Large intestine (tissue), 3 donors: ENCODE measurements at regions not wholly inside any gene's neighbourhood (a gene's known extent, or its start where the extent isn't known, plus 50 kb on each side); places are given as distances from the start of the nearest gene placed in this dataset.

ENCODE experiments used
- DNase-seq, 2 donors: peaks; one replicate each; pipeline versions ENCODE4 v3.0.0 to v3.0.0-alpha.2; 2013
- H3K27ac ChIP-seq: one replicate; pipeline ENCODE4 v1.5.1; 2013; ENCODE audit warnings: low read length
- H3K27me3 ChIP-seq: 2 replicates; pipeline ENCODE4 v1.6.1; 2013; ENCODE audit warnings: low read length; ENCODE audit not compliant: control insufficient read depth, insufficient read depth
- H3K36me3 ChIP-seq: 2 replicates; pipeline ENCODE4 v1.6.1; 2013; ENCODE audit warnings: low read length; ENCODE audit not compliant: control insufficient read depth, insufficient read depth
- H3K4me1 ChIP-seq: one replicate; pipeline ENCODE4 v1.6.1; 2013; ENCODE audit warnings: low read length; ENCODE audit not compliant: control insufficient read depth, insufficient read depth
- H3K4me3 ChIP-seq: one replicate; pipeline ENCODE4 v1.5.1; 2013; ENCODE audit warnings: low read length
- H3K9me3 ChIP-seq: one replicate; pipeline ENCODE4 v1.6.1; 2013; ENCODE audit warnings: mild to moderate bottlenecking, low read depth, low read length, moderate library complexity; ENCODE audit not compliant: control insufficient read depth
- WGBS: methylation state at CpG from one replicate; pipeline ENCODE4 v1.1.5; 2013; ENCODE audit warnings: low lambda C conversion rate; ENCODE audit not compliant: insufficient coverage; 5-methylcytosine and 5-hydroxymethylcytosine counted together

DNA sequence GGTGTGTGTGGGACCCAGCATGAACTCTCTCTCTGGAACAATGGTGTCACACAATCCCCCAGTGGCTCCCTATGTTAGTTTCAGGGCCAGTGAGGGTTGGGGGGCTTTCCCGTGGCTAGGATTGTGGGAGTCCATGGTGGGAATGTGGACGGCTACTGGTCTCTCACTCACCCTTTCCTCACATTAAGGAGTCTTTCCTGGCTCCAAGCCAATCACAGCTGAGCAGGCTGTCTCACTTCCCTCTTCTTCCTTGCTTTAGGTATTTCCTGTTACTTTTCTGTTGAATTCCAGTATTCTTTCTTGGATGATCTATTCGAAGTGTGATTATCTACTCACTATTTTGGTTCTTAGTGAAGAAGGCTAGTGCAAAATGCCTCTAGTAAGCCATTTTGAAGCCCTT lies 324.4 kb upstream of the MPDZ start:
- Histone ChIP-seq H3K27ac (no peak overlapping the region), H3K4me1 (no peaks in the 10 kb centered on the region), H3K9me3 (no peaks in the 10 kb centered on the region), H3K4me3 (no peak overlapping the region), H3K27me3 (no peaks in the 10 kb centered on the region), H3K36me3 (no peaks in the 10 kb centered on the region)
- DNase-seq = no peak
- WGBS = 83% methylated on average over 1 of the region's 3 CpGs

DNA sequence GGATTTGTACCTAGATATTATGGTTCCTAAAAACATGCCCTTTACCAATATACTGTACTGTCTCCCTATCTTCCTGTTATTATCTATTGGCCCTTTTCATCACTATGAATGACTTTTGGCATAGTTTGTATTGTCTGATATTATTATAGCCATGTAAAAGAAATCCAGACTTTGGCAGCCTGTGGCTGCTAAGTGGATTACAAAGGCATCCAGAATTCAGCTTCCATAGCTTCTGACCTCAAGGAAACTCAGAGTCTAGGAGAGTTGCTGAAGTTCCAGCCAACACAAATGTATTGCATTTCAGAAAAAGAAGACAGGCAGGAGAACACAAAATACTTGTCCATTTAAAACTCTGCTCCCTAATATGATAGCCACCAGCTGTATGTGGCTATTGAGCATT lies 319.2 kb upstream of the MPDZ start:
- H3K27me3 ChIP-seq = no peaks in the 10 kb centered on the region
- H3K4me3 ChIP-seq = no peak overlapping the region
- H3K36me3 ChIP-seq = no peaks in the 10 kb centered on the region
- DNase-seq = no peak
- H3K9me3 ChIP-seq = no peaks in the 10 kb centered on the region
- no peak overlapping the region for H3K27ac ChIP-seq
- no peaks in the 10 kb centered on the region for H3K4me1 ChIP-seq

DNA sequence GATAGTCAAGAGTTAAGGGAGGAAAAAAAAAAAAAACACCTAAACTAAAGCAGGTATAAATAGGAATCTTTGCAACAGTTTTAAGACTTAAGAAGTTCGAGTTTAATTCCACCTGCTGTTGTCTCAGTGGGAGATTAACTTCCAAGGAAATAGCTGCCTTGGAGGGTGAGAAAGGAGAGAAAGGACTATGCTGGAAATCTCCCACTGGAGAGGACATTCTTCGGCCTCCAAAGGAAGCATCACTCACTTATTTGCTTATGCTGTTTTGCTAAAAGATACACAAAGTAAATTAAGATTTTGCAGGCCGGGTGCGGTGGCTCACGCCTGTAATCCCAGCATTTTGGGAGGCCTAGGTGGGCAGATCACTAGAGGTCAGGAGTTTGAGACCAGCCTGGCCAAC lies 317.9 kb upstream of the MPDZ start:
- Histone ChIP-seq H3K27me3 (no peaks in the 10 kb centered on the region), H3K27ac (no peak overlapping the region), H3K36me3 (no peaks in the 10 kb centered on the region), H3K4me1 (no peaks in the 10 kb centered on the region), H3K9me3 (no peaks in the 10 kb centered on the region), H3K4me3 (no peak overlapping the region)
- WGBS = no CpG with 5 or more reads among the region's 5 CpGs
- no peak for DNase-seq

DNA sequence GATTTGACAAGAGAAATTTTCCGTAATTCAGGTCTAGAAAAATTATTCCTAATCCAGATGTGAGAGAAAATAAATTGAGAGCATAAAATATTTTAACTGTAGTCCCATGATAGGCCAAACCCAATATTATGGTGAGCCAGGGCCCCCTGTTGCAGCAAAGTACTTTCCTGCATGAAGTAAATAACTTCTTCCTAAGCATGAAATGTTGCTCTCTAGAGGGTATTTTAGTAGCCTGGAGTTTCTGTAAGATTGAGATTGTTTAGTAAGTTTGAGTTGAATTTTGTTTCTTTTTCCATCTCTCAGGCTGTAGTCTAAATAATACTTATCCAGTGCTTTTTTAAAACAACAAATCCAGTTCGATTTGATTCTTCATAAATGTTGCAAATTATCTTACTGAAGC lies 317.5 kb upstream of the MPDZ start:
- no peak for DNase-seq
- WGBS = 67% methylated on average over 2 of the region's 2 CpGs
- Histone ChIP-seq H3K36me3 (no peaks in the 10 kb centered on the region), H3K4me1 (no peaks in the 10 kb centered on the region), H3K27ac (no peak overlapping the region), H3K27me3 (no peaks in the 10 kb centered on the region), H3K9me3 (no peaks in the 10 kb centered on the region), H3K4me3 (no peak overlapping the region)

DNA sequence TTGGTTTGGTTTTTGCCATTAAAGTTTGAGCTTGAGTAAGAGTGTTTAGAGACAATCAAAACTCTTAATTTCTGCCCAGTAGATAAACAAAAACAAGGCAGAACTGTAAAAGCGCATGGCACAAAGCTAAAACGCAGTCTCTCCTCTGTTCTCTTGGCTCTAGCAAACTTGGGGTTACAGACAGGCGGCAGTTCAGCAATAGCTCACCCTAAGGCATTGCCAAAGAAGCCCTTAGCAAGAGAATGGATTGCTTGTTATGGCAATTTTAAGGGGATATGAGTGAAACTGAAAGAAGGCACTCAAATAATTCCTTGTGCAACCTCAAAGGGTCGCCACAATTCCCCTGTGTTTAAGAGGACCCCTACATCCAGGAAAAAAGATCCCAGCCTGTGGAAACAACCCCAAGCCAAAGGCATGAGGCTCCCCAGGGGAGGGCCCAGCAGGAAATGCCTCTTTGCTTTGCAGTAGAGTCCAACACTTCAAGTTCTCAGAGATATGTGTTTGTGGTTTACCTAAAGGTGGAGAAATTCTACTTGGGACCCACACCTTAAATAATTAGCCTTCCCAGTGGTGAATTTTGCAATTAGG lies 317.0 kb upstream of the MPDZ start:
- no peak for DNase-seq
- no peaks in the 10 kb centered on the region for H3K36me3 ChIP-seq
- no peak overlapping the region for H3K4me3 ChIP-seq
- WGBS = no CpG with 5 or more reads among the region's 4 CpGs
- H3K27me3 ChIP-seq = no peaks in the 10 kb centered on the region
- H3K4me1 ChIP-seq = no peaks in the 10 kb centered on the region
- no peaks in the 10 kb centered on the region for H3K9me3 ChIP-seq
- H3K27ac ChIP-seq = no peak overlapping the region

DNA sequence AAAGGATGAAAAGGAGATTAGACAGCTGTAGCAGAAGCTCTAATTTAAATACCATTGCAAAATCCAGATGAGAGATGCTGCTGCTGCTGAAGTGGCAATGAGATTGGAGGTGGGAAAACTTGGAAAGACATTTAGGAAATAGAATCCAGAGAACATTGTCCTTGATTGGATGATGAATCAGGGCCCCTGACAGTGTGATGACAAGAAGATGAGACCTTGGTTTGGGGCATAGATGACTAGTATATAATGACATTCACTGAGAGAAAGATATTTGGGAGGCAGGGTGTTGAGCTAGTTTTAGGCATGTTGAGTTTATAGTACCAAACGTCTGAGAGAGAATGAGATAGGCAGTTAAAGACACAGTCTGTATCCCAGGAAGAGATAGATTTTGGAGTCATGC lies 311.5 kb upstream of the MPDZ start:
- Histone ChIP-seq H3K27ac (no peak overlapping the region), H3K4me1 (no peaks in the 10 kb centered on the region), H3K4me3 (no peak overlapping the region), H3K9me3 (no peaks in the 10 kb centered on the region), H3K36me3 (no peaks in the 10 kb centered on the region), H3K27me3 (no peaks in the 10 kb centered on the region)
- DNase-seq = no peak
- WGBS = no CpG with 5 or more reads among the region's 1 CpG

DNA sequence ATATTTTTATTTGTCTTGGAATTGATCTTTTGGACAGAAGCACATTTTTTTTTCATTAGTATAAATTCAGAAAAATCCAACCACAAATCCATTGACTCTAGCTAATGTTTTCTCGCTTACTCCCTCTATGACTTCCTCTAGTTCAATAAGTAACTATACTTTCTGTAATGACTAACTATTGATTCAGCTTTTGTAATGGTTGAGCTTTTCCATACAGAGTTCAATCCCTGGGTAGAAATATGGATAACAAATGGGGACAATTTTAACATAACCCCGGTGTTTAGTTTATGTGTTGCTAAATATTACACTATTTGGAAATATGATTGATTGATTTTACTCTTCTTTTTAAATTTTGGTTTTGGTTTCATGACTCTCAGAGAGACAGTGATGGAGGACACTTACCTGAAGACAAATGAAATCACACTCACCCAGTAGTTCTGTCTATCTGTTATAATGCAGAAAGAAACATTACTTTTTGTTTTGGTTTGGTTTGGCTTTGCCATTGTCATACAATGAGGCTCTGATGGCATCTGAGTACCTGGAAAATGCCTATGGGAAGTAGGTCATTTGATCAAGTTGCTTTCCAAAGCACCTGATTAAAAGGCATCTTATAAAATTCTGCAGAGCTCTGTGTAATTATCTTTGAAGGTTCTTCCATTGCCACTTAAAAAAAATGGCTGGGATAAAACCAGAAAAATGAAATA lies 309.7 kb upstream of the MPDZ start:
- 86% methylated on average over 1 of the region's 2 CpGs for WGBS
- H3K9me3 ChIP-seq = no peaks in the 10 kb centered on the region
- no peaks in the 10 kb centered on the region for H3K4me1 ChIP-seq
- H3K4me3 ChIP-seq = no peak overlapping the region
- H3K36me3 ChIP-seq = no peaks in the 10 kb centered on the region
- no peaks in the 10 kb centered on the region for H3K27me3 ChIP-seq
- no peak overlapping the region for H3K27ac ChIP-seq
- no peak for DNase-seq

DNA sequence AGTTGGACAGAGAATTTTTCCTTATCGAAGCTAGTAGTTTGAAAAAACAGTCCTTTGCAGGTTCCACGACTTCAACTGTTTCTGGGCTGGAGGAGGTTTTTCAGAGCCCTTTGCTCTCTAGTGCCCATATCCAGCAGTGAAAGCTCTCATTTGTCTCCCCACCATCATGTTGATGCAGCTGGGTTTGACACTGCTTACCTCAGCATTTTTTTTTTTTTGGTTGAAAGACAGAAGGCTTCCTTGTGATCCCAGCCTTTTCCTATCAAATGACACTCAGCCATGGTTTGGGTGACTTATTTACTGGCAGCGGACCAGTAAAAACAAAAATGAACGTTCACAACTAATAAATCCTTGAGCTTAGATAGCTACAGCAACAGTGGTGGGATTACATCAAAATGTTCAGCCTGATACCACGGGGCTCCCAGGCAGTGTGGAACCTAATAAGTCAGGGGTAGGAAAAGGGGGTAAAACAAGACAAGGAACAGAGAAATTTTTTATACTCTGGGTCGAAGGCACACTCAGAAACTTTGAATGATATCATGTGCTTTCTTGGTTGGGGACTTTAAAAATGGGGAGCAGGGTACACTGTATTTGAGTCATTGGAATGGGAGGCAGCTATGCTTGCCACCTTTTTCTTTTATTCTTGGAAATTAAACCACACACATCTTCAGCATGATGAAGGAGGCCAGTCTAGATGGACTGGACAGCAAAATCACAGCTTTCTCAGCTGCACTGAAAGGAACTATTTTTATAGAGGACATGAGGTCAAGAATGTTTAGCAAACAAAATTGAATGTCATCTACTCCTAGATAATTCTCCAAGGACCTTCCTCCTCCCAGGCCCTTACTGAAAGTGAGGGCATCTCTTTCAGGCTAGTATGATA lies 308.9 kb upstream of the MPDZ start:
- Histone ChIP-seq H3K27ac (no peak overlapping the region), H3K4me1 (no peaks in the 10 kb centered on the region), H3K4me3 (no peak overlapping the region), H3K9me3 (no peaks in the 10 kb centered on the region), H3K36me3 (no peaks in the 10 kb centered on the region), H3K27me3 (no peaks in the 10 kb centered on the region)
- WGBS = 80% methylated on average over 1 of the region's 6 CpGs
- DNase-seq = no peak

DNA sequence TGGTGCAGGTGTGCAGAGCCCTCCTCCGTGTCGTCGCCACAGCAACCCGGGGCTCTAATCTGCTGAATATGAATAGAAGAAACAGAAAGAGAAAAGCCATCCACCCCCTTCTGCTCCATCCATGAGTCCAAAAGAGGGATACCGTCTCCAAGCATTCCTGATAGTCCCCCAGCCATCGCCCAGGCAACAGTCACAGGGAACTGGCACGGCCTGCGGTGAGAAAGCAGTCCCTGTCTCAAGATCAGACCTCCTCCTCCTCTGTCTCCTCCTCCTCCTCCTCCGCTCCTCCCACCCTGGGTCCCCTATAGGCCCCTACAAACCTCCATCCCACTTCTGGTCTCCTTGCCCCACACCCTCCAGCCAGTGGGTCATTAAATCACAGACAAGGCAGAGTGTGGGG lies 308.1 kb upstream of the MPDZ start:
- Histone ChIP-seq H3K27me3 (no peaks in the 10 kb centered on the region), H3K9me3 (no peaks in the 10 kb centered on the region), H3K4me1 (no peaks in the 10 kb centered on the region), H3K36me3 (no peaks in the 10 kb centered on the region), H3K4me3 (no peak overlapping the region), H3K27ac (no peak overlapping the region)
- no peak for DNase-seq
- no CpG with 5 or more reads among the region's 9 CpGs for whole genome bisulfite sequencing

DNA sequence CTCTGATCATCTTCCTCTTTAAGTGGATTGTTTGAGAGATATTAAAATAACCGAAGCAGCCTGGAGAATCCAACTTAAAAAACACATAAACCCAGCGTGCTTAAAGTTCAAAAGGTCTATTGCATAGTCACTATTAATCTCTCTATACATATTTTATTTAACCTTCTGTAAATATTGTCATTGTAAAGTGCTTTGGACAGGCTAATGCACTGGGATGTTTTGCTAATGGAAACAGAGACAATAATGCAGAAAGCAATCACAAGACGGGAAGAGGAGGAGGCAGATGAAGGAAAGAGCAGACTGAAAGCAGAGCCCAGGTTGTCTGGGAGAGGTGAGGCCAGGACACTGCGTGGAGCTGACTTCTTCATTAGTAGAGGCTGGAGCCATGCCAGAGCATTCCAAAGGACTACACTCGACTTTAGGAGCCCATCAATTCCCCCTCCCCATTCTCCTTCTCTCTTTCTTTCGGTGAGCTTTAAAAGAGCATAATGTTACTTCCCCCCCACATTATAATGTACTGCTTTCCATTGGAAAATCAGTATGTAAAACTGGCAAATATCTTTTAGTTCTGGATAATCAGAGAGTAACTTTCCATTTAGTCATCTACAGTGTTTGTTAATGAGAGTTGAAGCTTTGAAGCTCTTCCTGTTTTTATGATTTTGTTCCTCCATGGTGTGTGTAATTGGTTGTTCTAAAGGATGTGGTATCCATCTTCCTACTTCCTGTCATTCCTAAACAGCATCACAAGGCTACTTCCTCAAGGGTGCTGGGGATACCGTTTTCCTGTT lies 307.3 kb upstream of the MPDZ start:
- H3K9me3 ChIP-seq = no peaks in the 10 kb centered on the region
- H3K4me1 ChIP-seq = no peaks in the 10 kb centered on the region
- no peak overlapping the region for H3K4me3 ChIP-seq
- 70% methylated on average over 2 of the region's 7 CpGs for WGBS
- no peak for DNase-seq
- no peaks in the 10 kb centered on the region for H3K36me3 ChIP-seq
- peak overlapping the region; percentile 6 for H3K27ac ChIP-seq
- no peaks in the 10 kb centered on the region for H3K27me3 ChIP-seq
